PC-3 (cell line): ENCODE measurements at regions not wholly inside any gene's neighbourhood (a gene's known extent, or its start where the extent isn't known, plus 50 kb on each side); places are given as distances from the start of the nearest gene placed in this dataset.

Experiments used
- ATAC-seq: fragments of 200-7000 bp; cut with Tn5 transposase; 2 replicates; pipeline ENCODE4 v1.9.1; 2020; ENCODE audit warnings: mild to moderate bottlenecking, moderate library complexity
- BruUV-seq: library from RNA; stranded (reverse); fragments of 400-500 nt; replicated peaks from 2 replicates; lab custom pipeline; 2021; lab: Mats Ljungman, UMichigan
- CTCF ChIA-PET: fragments of 300-600 bp; sonication (Branson Sonifier 250); formaldehyde crosslinking; loops from one replicate; lab custom pipeline; 2022; ENCODE audit warnings: antibody characterized with exemption; lab: Charles Lee
- POLR2A ChIA-PET: fragments of 300-600 bp; sonication (Branson Sonifier 250); formaldehyde crosslinking; loops from one replicate; lab custom pipeline; 2022; ENCODE audit warnings: antibody characterized with exemption; ENCODE audit not compliant: unreplicated experiment; lab: Charles Lee
- DNase-seq: peaks from one replicate; pipeline ENCODE4 v3.0.0-alpha.2; 2015
- H2AFZ ChIP-seq: fragments of 300-600 bp; sonication (generic); 2 replicates; pipeline ENCODE4 v1.6.0; 2016; ENCODE audit warnings: antibody characterized with exemption, low read length
- H3F3A ChIP-seq: fragments of 300-600 bp; sonication (generic); one replicate; pipeline ENCODE4 v1.6.0; 2017; ENCODE audit warnings: antibody characterized with exemption, low read length, control low read depth, mild to moderate bottlenecking; ENCODE audit not compliant: unreplicated experiment
- H3K27ac ChIP-seq: fragments of 300-600 bp; sonication (generic); 2 replicates; pipeline ENCODE4 v1.5.1; 2016; ENCODE audit warnings: mild to moderate bottlenecking, low read length
- H3K27me3 ChIP-seq: fragments of 300-600 bp; sonication (generic); 2 replicates; pipeline ENCODE4 v1.6.1; 2016; ENCODE audit warnings: low read length, mixed read lengths
- H3K36me3 ChIP-seq: fragments of 300-600 bp; sonication (generic); 2 replicates; pipeline ENCODE4 v1.6.1; 2016; ENCODE audit warnings: low read depth, mixed run types, low read length, mixed read lengths
- H3K4me1 ChIP-seq: fragments of 300-600 bp; sonication (generic); 2 replicates; pipeline ENCODE4 v1.5.1; 2016; ENCODE audit warnings: low read length; ENCODE audit not compliant: insufficient read depth
- H3K4me2 ChIP-seq: fragments of 300-600 bp; sonication (generic); 2 replicates; pipeline ENCODE4 v1.6.0; 2016; ENCODE audit warnings: low read length
- H3K4me3 ChIP-seq: fragments of 300-600 bp; sonication (generic); 2 replicates; pipeline ENCODE4 v1.5.1; 2016; ENCODE audit warnings: mild to moderate bottlenecking, low read length, mixed read lengths
- H3K79me2 ChIP-seq: fragments of 300-600 bp; sonication (generic); 2 replicates; pipeline ENCODE4 v1.6.1; 2017; ENCODE audit warnings: low read length, mixed read lengths
- H3K9ac ChIP-seq: fragments of 300-600 bp; sonication (generic); 2 replicates; pipeline ENCODE4 v1.6.0; 2016; ENCODE audit warnings: mild to moderate bottlenecking, low read length
- H3K9me2 ChIP-seq: fragments of 300-600 bp; sonication (generic); replicated peaks from 2 replicates; pipeline ENCODE4 v1.6.1; 2016; ENCODE audit warnings: mixed run types, low read length, mixed read lengths
- H3K9me3 ChIP-seq: fragments of 300-600 bp; sonication (generic); 2 replicates; pipeline ENCODE4 v1.6.1; 2016; ENCODE audit warnings: low read length, mixed read lengths
- H4K20me1 ChIP-seq: fragments of 300-600 bp; sonication (generic); 2 replicates; pipeline ENCODE4 v1.6.1; 2016; ENCODE audit warnings: low read length, mixed read lengths
- CTCF ChIP-seq: fragments of 300-600 bp; sonication (generic); conservative IDR thresholded peaks from 2 replicates; pipeline ENCODE4 v1.5.1; 2017; ENCODE audit warnings: antibody characterized with exemption, low read depth, mild to moderate bottlenecking, low read length
- EZH2 ChIP-seq: fragments of 300-600 bp; sonication (generic); IDR thresholded peaks from one replicate; pipeline ENCODE4 v1.6.1; 2017; ENCODE audit warnings: antibody characterized with exemption, mild to moderate bottlenecking, low read length; ENCODE audit not compliant: unreplicated experiment
- EZH2phosphoT487 ChIP-seq: fragments of 300-600 bp; sonication (generic); IDR thresholded peaks from 2 replicates; pipeline ENCODE4 v1.6.1; 2018; ENCODE audit warnings: mild to moderate bottlenecking, antibody characterized with exemption, low read length, borderline replicate concordance
- intact Hi-C: fragments of 100-400 bp; cut with micrococcal nuclease; formaldehyde crosslinking; loops from 2 replicates; pipeline ENCODE4 v1.9.0; 2023

- H3K4me2 ChIP-seq = no peak overlapping the region
- intact Hi-C loops = no loop called here
- no peaks in the 10 kb centered on the region for H3K79me2 ChIP-seq
- DNase-seq = no peak
- no peak overlapping the region for H3K9ac ChIP-seq
- no peak overlapping the region for H3K4me3 ChIP-seq
- H3K27me3 ChIP-seq = no peaks in the 10 kb centered on the region
- H4K20me1 ChIP-seq = no peaks in the 10 kb centered on the region
- H3K4me1 ChIP-seq = peaks cover 6% of the 10 kb centered on the region
- no peak overlapping the region for H3K27ac ChIP-seq
- ATAC-seq = no peak
- CTCF ChIA-PET = no interaction called here
- H2AFZ ChIP-seq = no peak overlapping the region
- no TSS peak for BruUV-seq
- no peaks in the 10 kb centered on the region for H3F3A ChIP-seq
- H3K9me3 ChIP-seq = no peaks in the 10 kb centered on the region
- TF ChIP-seq EZH2phosphoT487 (no peak), CTCF (no peak), EZH2 (no peak)
- H3K9me2 ChIP-seq = no peaks in the 10 kb centered on the region
- POLR2A ChIA-PET = interaction anchor here (0.6 kb wide), 1 partner anchor 657 kb away, joined by 3 read pairs; the partner anchor contains the start of gene GART
- H3K36me3 ChIP-seq = no peaks in the 10 kb centered on the region
Measured at GRCh38 chr21:34199121-34199910, 125.9 kb downstream of the MRPS6 start.

GRCh38 chr21:34200288-34200905 lies 127.0 kb downstream of the MRPS6 start:
- ChIA-PET POLR2A (interaction anchor here (0.6 kb wide), 1 partner anchor 1664 kb away, joined by 7 read pairs; no protein-coding TSS in a partner anchor), CTCF (interaction anchor here (0.6 kb wide), 1 partner anchor 81 kb away, joined by 3 read pairs; no protein-coding TSS in a partner anchor)
- Histone ChIP-seq H3K9me3 (no peaks in the 10 kb centered on the region), H3K9ac (no peak overlapping the region), H3K79me2 (no peaks in the 10 kb centered on the region), H4K20me1 (no peaks in the 10 kb centered on the region), H3K27ac (no peak overlapping the region), H3K4me3 (no peak overlapping the region), H2AFZ (no peak overlapping the region), H3K4me1 (peaks cover 6% of the 10 kb centered on the region), H3K9me2 (no peaks in the 10 kb centered on the region), H3K4me2 (no peak overlapping the region), H3K36me3 (no peaks in the 10 kb centered on the region), H3K27me3 (no peaks in the 10 kb centered on the region), H3F3A (no peaks in the 10 kb centered on the region)
- DNase-seq = no peak
- BruUV-seq = no TSS peak
- ATAC-seq = no peak
- TF ChIP-seq CTCF = no peak
- no peak for TF ChIP-seq EZH2phosphoT487
- no peak for TF ChIP-seq EZH2
- intact Hi-C loops = no loop called here
